ENCODE measurements at regions not wholly inside any gene's neighbourhood (a gene's known extent, or its start where the extent isn't known, plus 50 kb on each side); places are given as distances from the start of the nearest gene placed in this dataset.

DNA sequence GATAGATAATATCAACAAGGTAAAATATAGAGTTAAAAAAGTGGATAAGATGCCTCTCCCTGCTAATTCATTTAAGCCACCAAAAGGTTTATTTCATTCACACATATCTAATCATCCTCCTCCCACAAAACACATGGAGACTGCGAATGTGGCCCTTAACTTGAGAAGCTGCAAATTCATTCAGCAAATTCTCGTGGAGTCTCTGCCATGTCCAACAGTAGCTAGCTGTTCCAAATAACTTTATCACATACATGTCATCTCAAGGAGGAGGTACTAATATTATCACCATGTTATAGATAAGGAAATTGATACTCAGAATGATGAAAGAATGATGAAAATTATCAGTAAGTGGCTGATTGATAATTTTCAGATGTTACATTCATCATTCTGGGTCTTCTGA is 950.2 kb downstream of the CDH11 start:
- Histone ChIP-seq H4K20me1 (ENCODE audit: control insufficient read depth, insufficient read depth, insufficient read length) (no peaks in the 10 kb centered on the region), H4K5ac (ENCODE audit: insufficient read length, low read depth, low read length) (no peak overlapping the region)

More for the DNA sequence above, 950.2 kb downstream of the CDH11 start:
- no peaks in the 10 kb centered on the region for H3K9me3 Mint-ChIP-seq
- no peak overlapping the region for H2BK120ac ChIP-seq (ENCODE audit: low read depth, low read length, poor library complexity, severe bottlenecking)
- DNase-seq: no peak
- H3K23me2 ChIP-seq (ENCODE audit: insufficient read length, low read depth, low read length, poor library complexity, severe bottlenecking): no peaks in the 10 kb centered on the region
- H3K27me3 ChIP-seq (ENCODE audit: insufficient read depth, low read length): no peaks in the 10 kb centered on the region
- H3K79me1 ChIP-seq (ENCODE audit: insufficient read depth, low read depth, low read length, poor library complexity, severe bottlenecking): no peaks in the 10 kb centered on the region
- H3K14ac ChIP-seq (ENCODE audit: insufficient read depth, low read length): no peak overlapping the region
- no peak overlapping the region for H2BK5ac ChIP-seq (ENCODE audit: insufficient read length, low read length)
- H3K79me2 ChIP-seq (ENCODE audit: insufficient read depth, low read length): no peaks in the 10 kb centered on the region
- no peak overlapping the region for H3K27ac Mint-ChIP-seq
- H3K9ac ChIP-seq (ENCODE audit: extremely low read depth, insufficient read length, low read length): no peak overlapping the region
- H4K8ac ChIP-seq (replicated peaks; ENCODE audit: insufficient read length, low read depth, low read length): no peak overlapping the region
- no peak overlapping the region for H2BK20ac ChIP-seq (ENCODE audit: low read depth, low read length, poor library complexity, severe bottlenecking)
- no peak overlapping the region for H3K4me3 Mint-ChIP-seq
- TF ChIP-seq, protein P1, sequence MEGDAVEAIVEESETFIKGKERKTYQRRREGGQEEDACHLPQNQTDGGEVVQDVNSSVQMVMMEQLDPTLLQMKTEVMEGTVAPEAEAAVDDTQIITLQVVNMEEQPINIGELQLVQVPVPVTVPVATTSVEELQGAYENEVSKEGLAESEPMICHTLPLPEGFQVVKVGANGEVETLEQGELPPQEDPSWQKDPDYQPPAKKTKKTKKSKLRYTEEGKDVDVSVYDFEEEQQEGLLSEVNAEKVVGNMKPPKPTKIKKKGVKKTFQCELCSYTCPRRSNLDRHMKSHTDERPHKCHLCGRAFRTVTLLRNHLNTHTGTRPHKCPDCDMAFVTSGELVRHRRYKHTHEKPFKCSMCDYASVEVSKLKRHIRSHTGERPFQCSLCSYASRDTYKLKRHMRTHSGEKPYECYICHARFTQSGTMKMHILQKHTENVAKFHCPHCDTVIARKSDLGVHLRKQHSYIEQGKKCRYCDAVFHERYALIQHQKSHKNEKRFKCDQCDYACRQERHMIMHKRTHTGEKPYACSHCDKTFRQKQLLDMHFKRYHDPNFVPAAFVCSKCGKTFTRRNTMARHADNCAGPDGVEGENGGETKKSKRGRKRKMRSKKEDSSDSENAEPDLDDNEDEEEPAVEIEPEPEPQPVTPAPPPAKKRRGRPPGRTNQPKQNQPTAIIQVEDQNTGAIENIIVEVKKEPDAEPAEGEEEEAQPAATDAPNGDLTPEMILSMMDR (conservative IDR thresholded peaks at IDR 0.05): no peak
- no peaks in the 10 kb centered on the region; the same call in 1 of the 2 replicates for H3K27me3 Mint-ChIP-seq (ENCODE audit: low read depth)
- H3K4me2 ChIP-seq (ENCODE audit: insufficient read depth, insufficient read length, low read length): no peak overlapping the region
- no peaks in the 10 kb centered on the region for H3K4me1 Mint-ChIP-seq
- no peaks in the 10 kb centered on the region for H3K4me1 ChIP-seq (ENCODE audit: insufficient read depth, low read length)
- H3K36me3 Mint-ChIP-seq (ENCODE audit: insufficient read depth in 1 of 3, low read depth in 3 of 3): no peaks in the 10 kb centered on the region; a peak in 1 of 7 replicates
- no peak overlapping the region for H2BK15ac ChIP-seq (ENCODE audit: low read depth, low read length)
- H3T11ph ChIP-seq (ENCODE audit: low read length): no peak overlapping the region
- H2BK12ac ChIP-seq (ENCODE audit: insufficient read length, low read depth, low read length): no peak overlapping the region
- H2AFZ ChIP-seq (ENCODE audit: low read length): no peak overlapping the region
- H3K23ac ChIP-seq (ENCODE audit: insufficient read length, low read depth, low read length): no peak overlapping the region
- no peak overlapping the region for H2AK5ac ChIP-seq (ENCODE audit: insufficient read length, low read length)
- no peaks in the 10 kb centered on the region for H3K9me3 ChIP-seq (ENCODE audit: control insufficient read depth, low read depth, low read length)
- no peak overlapping the region for H3K18ac ChIP-seq (ENCODE audit: insufficient read length, low read depth, low read length)
- no peak overlapping the region for H4K91ac ChIP-seq (ENCODE audit: insufficient read length, low read depth, low read length)
- H3K27ac ChIP-seq (ENCODE audit: insufficient read length, low read depth, low read length): no peak overlapping the region
- no CpG with 5 or more reads among the region's 2 CpGs for WGBS (ENCODE audit: extremely low coverage, insufficient read length, low lambda C conversion rate)
- H3K4ac ChIP-seq (ENCODE audit: low read depth, low read length): no peak overlapping the region
- no peak overlapping the region for H3K56ac ChIP-seq (ENCODE audit: insufficient read length, low read depth, low read length)

All from H9 (cell line).